AG04450 (cell line): ENCODE measurements at regions not wholly inside any gene's neighbourhood (a gene's known extent, or its start where the extent isn't known, plus 50 kb on each side); places are given as distances from the start of the nearest gene placed in this dataset.

ENCODE experiments used
- CTCF ChIA-PET: fragments of 300-600, 350-600 bp; formaldehyde crosslinking; extraction: SDS; loops from one replicate; lab custom pipeline; 2022; ENCODE audit warnings: antibody characterized with exemption, inconsistent platforms; lab: Charles Lee
- POLR2A ChIA-PET: fragments of 350-600 bp; formaldehyde crosslinking; extraction: SDS; loops from one replicate; lab custom pipeline; 2021; ENCODE audit warnings: antibody characterized with exemption, inconsistent platforms; lab: Yijun Ruan, JAX
- DNase-seq: peaks from one replicate; pipeline ENCODE4 v3.0.0-alpha.2; 2011; ENCODE audit warnings: low read depth, low spot score
- H3K27ac ChIP-seq: one replicate; pipeline ENCODE4 v1.5.1; 2012; ENCODE audit warnings: low read depth, low read length, control low read depth
- H3K27me3 ChIP-seq: one replicate; pipeline ENCODE4 v1.6.0; 2012; ENCODE audit warnings: low read length; ENCODE audit not compliant: control insufficient read depth, insufficient read depth
- H3K4me3 ChIP-seq: 2 replicates; pipeline ENCODE4 v1.5.1; 2011; ENCODE audit warnings: mild to moderate bottlenecking, low read depth, low read length, control low read depth
- H3K9me3 ChIP-seq: 2 replicates; pipeline ENCODE4 v1.5.1; 2012; ENCODE audit warnings: low read length; ENCODE audit not compliant: control insufficient read depth, insufficient read depth
- TF ChIP-seq, protein P1 (sequence below): IDR thresholded peaks from 2 replicates; pipeline ENCODE4 v1.5.1; 2011; ENCODE audit warnings: low read depth, low read length, control low read depth, inconsistent platforms

GRCh38 chr10:53223851-53224250 lies 451.3 kb upstream of the MBL2 start:
- H3K9me3 ChIP-seq = no peaks in the 10 kb centered on the region
- H3K4me3 ChIP-seq = no peak overlapping the region
- no peak overlapping the region for H3K27ac ChIP-seq
- no peaks in the 10 kb centered on the region for H3K27me3 ChIP-seq
- POLR2A ChIA-PET = no interaction called here
- TF ChIP-seq, protein P1, sequence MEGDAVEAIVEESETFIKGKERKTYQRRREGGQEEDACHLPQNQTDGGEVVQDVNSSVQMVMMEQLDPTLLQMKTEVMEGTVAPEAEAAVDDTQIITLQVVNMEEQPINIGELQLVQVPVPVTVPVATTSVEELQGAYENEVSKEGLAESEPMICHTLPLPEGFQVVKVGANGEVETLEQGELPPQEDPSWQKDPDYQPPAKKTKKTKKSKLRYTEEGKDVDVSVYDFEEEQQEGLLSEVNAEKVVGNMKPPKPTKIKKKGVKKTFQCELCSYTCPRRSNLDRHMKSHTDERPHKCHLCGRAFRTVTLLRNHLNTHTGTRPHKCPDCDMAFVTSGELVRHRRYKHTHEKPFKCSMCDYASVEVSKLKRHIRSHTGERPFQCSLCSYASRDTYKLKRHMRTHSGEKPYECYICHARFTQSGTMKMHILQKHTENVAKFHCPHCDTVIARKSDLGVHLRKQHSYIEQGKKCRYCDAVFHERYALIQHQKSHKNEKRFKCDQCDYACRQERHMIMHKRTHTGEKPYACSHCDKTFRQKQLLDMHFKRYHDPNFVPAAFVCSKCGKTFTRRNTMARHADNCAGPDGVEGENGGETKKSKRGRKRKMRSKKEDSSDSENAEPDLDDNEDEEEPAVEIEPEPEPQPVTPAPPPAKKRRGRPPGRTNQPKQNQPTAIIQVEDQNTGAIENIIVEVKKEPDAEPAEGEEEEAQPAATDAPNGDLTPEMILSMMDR = no peak
- DNase-seq = no peak
- CTCF ChIA-PET = no interaction called here

DNA sequence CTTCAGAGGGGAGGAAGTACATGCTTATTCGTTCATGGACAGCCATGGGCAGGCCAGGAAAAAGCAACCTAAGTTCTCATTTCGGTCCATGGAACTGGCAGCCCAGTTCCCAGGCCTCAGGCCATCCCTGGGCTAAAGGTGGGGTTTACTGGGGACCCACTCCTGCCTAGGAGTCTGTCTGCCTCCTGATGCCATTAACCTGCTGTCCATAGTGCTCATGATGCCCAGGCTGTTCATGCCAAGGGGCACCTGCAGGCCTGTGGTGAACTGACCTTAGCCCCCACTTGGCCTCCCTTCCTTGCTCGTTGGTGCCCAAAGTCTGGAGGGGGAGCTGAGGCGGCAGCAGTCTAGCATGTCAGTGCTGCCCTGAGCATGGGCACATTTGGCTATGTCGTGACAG lies 450.2 kb upstream of the MBL2 start:
- Histone ChIP-seq H3K27me3 (no peaks in the 10 kb centered on the region), H3K9me3 (no peaks in the 10 kb centered on the region), H3K27ac (no peak overlapping the region), H3K4me3 (no peak overlapping the region)
- no peak for DNase-seq
- CTCF ChIA-PET = no interaction called here
- TF ChIP-seq, protein P1 = no peak
- POLR2A ChIA-PET = no interaction called here

DNA sequence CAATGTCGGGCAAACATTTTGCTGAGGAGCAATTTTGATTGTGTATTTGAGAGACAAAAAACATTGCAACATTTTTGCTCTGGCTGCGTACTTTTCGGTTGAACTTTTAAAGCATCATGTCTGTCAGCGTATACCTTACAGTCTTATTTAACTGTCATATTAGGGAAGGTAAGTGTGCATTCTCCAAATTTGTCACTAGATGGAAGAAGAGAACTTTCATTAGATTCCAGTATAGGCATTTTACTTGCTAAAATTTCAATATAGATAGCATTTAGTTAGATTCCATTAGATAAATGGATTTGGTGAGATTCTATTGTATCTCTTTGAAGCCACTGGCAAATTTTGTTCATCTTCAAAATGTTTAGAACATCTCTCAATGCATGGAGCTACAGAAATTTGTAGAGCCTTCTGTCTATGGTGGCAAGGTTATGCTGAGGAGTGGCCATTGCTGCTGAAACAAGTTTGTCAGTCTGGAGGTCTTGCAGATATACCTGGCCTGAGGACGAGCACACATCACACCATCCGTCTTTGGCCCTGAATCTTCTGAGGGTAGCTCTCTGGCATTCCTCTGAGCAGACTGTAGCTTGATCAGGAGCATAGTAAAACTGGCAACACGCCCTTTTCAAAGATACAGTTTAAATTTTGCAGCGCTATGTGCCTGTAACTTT lies 437.5 kb upstream of the MBL2 start:
- Histone ChIP-seq H3K27me3 (no peaks in the 10 kb centered on the region), H3K27ac (no peak overlapping the region), H3K9me3 (no peaks in the 10 kb centered on the region), H3K4me3 (no peak overlapping the region)
- DNase-seq = no peak
- ChIA-PET POLR2A (no interaction called here), CTCF (no interaction called here)
- TF ChIP-seq, protein P1 = peak; percentile 15; the same call in 1 of the 2 replicates

DNA sequence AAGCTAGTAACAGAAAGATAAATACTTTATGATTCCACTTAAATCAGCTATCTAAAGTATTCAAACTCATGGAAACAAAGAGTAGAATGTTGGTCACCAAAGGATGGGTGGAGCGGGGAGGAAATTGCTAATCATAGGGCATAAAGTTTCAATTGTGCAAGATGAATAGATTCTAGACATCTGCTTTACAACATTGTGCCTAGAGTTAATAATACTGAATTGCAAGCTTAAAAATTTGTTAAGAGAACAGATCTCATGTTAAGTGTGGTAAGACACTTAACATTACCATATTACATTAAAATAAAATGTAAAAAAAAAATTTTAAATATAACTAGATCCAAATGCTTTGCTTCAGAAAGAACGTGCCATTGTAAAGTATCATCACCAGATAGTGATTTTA lies 411.1 kb upstream of the MBL2 start:
- H3K27ac ChIP-seq = no peak overlapping the region
- no peaks in the 10 kb centered on the region for H3K9me3 ChIP-seq
- H3K4me3 ChIP-seq = no peak overlapping the region
- no peak for DNase-seq
- POLR2A ChIA-PET = no interaction called here
- TF ChIP-seq, protein P1 = no peak
- CTCF ChIA-PET = no interaction called here
- no peaks in the 10 kb centered on the region for H3K27me3 ChIP-seq

GRCh38 chr10:53177468-53177867 lies 404.9 kb upstream of the MBL2 start:
- TF ChIP-seq, protein P1 = no peak
- Histone ChIP-seq H3K27me3 (no peaks in the 10 kb centered on the region), H3K9me3 (no peaks in the 10 kb centered on the region), H3K27ac (no peak overlapping the region), H3K4me3 (no peak overlapping the region)
- CTCF ChIA-PET = interaction anchor here (0.7 kb wide), 1 partner anchor 1471 kb away, joined by 3 read pairs; no protein-coding TSS in a partner anchor
- no peak for DNase-seq
- POLR2A ChIA-PET = no interaction called here
